ENCODE measurements at regions not wholly inside any gene's neighbourhood (a gene's known extent, or its start where the extent isn't known, plus 50 kb on each side); places are given as distances from the start of the nearest gene placed in this dataset.

GRCh38 chr5:159539678-159540077 is 209.4 kb upstream of the IL12B start:
- Histone ChIP-seq H3K4me1 (ENCODE audit: control insufficient read depth in 4 of 4, insufficient read depth in 4 of 4, low read length in 3 of 4) (no peaks in the 10 kb centered on the region), H3K27me3 (ENCODE audit: control insufficient read depth in 4 of 4, insufficient read depth in 4 of 4, low read length in 3 of 4) (peaks cover 0 to 2% (median 0%) of the 10 kb centered on the region in 4 donors), H3K9me3 (ENCODE audit: control insufficient read depth in 4 of 4, low read length in 3 of 4) (no peaks in the 10 kb centered on the region), H3K27ac (ENCODE audit: low read depth in 1 of 2, low read length in 2 of 2) (no peak overlapping the region), H3K9ac (ENCODE audit: low read depth in 1 of 2, low read length in 2 of 2) (no peak overlapping the region), H3K36me3 (ENCODE audit: control insufficient read depth in 4 of 4, insufficient read depth in 3 of 4, low read depth in 1 of 4, low read length in 3 of 4) (no peaks in the 10 kb centered on the region), H3K4me3 (ENCODE audit: low read depth in 1 of 3, low read length in 3 of 3) (no peak overlapping the region)
- 94% methylated on average over 4 of the region's 4 CpGs for WGBS
- TF ChIP-seq FOXA2 (IDR thresholded peaks at IDR 0.05) (no peak), RAD21 (IDR thresholded peaks at IDR 0.05) (no peak), SP1 (IDR thresholded peaks at IDR 0.05) (no peak), REST (IDR thresholded peaks at IDR 0.05) (no peak), NR2F2 (IDR thresholded peaks at IDR 0.05) (no peak), CTCF (IDR thresholded peaks at IDR 0.05; ENCODE audit: low read depth, low read length, missing input control) (no peak), EGR1 (IDR thresholded peaks at IDR 0.05; ENCODE audit: low read depth in 2 of 2) (no peak), FOXA1 (IDR thresholded peaks at IDR 0.05) (no peak), ZBTB33 (IDR thresholded peaks at IDR 0.05) (no peak), GABPA (IDR thresholded peaks at IDR 0.05 in 1 of 2, conservative IDR thresholded peaks at IDR 0.05 in 1 of 2) (no peak)
- DNase-seq (ENCODE audit: low spot score) = peak; percentile 35

GRCh38 chr5:159543326-159543725 is 213.0 kb upstream of the IL12B start:
- TF ChIP-seq YY1 (IDR thresholded peaks at IDR 0.05) = no peak
- TF ChIP-seq NR2F2 (IDR thresholded peaks at IDR 0.05) = no peak
- no peak for TF ChIP-seq ZBTB33 (IDR thresholded peaks at IDR 0.05)
- TF ChIP-seq FOXA2 (IDR thresholded peaks at IDR 0.05) = no peak
- no peak for TF ChIP-seq REST (IDR thresholded peaks at IDR 0.05)

More at GRCh38 chr5:159543326-159543725, 213.0 kb upstream of the IL12B start:
- H3K4me3 ChIP-seq (ENCODE audit: low read depth in 1 of 3, low read length in 3 of 3) = no peak overlapping the region
- peaks cover 0 to 5% (median 0%) of the 10 kb centered on the region in 4 donors for H3K9me3 ChIP-seq (ENCODE audit: control insufficient read depth in 4 of 4, low read length in 3 of 4)
- no peak for DNase-seq (ENCODE audit: low spot score)
- no peaks in the 10 kb centered on the region for H3K27me3 ChIP-seq (ENCODE audit: control insufficient read depth in 4 of 4, insufficient read depth in 4 of 4, low read length in 3 of 4)
- no peak overlapping the region for H3K27ac ChIP-seq (ENCODE audit: low read depth in 1 of 2, low read length in 2 of 2)
- H3K4me1 ChIP-seq (ENCODE audit: control insufficient read depth in 4 of 4, insufficient read depth in 4 of 4, low read length in 3 of 4) = no peaks in the 10 kb centered on the region
- H3K36me3 ChIP-seq (ENCODE audit: control insufficient read depth in 4 of 4, insufficient read depth in 3 of 4, low read depth in 1 of 4, low read length in 3 of 4) = no peaks in the 10 kb centered on the region
- WGBS = 75% methylated on average over 1 of the region's 1 CpG
- H3K9ac ChIP-seq (ENCODE audit: low read depth in 1 of 2, low read length in 2 of 2) = no peak overlapping the region
